ENCODE measurements at regions not wholly inside any gene's neighbourhood (a gene's known extent, or its start where the extent isn't known, plus 50 kb on each side); places are given as distances from the start of the nearest gene placed in this dataset.

DNA sequence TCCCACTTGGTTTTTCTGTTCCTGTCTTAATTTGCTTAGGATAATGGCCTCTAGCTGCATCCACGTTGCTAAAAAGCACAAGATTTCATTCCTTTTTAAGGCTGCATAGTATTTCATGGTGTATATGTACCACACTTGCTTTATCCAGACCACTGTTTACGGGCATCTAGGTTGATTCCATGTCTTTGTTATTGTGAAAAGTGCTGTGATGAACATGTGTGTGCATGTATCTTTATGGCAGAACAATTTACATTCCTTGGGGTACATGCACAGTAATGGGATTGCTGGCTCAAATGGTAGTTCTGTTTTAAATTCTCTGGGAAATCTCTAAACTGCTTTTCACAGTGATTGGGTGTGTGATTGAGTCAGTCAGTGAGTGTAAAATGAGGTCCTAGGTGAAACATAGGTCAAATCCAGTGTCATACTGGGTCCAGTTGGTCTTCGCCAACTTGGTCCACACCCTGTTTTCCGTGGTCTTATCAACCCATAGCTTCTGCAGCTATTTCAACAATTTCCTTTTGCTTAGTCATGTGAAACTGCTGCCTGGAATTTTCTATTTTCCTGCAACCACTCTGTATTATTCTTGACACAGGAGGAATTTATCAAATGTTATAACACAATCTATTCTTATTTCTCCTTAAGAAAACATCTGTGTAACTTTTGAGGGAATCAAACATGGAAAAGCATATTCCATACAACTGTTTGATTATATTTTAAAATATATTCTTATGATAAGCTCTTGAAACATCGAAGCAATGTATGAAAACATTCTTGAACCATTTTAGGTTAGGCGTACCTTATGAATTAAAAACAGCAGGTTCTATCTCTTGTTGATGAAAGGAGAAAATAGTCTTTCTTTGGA, 82.9 kb downstream of the ADCYAP1 start:
- TF ChIP-seq, protein P1, sequence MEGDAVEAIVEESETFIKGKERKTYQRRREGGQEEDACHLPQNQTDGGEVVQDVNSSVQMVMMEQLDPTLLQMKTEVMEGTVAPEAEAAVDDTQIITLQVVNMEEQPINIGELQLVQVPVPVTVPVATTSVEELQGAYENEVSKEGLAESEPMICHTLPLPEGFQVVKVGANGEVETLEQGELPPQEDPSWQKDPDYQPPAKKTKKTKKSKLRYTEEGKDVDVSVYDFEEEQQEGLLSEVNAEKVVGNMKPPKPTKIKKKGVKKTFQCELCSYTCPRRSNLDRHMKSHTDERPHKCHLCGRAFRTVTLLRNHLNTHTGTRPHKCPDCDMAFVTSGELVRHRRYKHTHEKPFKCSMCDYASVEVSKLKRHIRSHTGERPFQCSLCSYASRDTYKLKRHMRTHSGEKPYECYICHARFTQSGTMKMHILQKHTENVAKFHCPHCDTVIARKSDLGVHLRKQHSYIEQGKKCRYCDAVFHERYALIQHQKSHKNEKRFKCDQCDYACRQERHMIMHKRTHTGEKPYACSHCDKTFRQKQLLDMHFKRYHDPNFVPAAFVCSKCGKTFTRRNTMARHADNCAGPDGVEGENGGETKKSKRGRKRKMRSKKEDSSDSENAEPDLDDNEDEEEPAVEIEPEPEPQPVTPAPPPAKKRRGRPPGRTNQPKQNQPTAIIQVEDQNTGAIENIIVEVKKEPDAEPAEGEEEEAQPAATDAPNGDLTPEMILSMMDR (IDR thresholded peaks at IDR 0.05; ENCODE audit: insufficient read depth, low read depth, low read length) = no peak
- no peak for TF ChIP-seq EZH2 (IDR thresholded peaks at IDR 0.05; ENCODE audit: insufficient read depth, low read length)

Measured in astrocyte (in vitro differentiated cells and primary cell).